WTC11 (cell line): ENCODE measurements at regions not wholly inside any gene's neighbourhood (a gene's known extent, or its start where the extent isn't known, plus 50 kb on each side); places are given as distances from the start of the nearest gene placed in this dataset.

Experiments
- ATAC-seq: fragments of 200-7000 bp; cut with Tn5 transposase; 2 replicates; pipeline ENCODE4 v1.10.0; 2021; ENCODE audit warnings: mild to moderate bottlenecking, moderate library complexity
- CTCF ChIA-PET: fragments of 300-600 bp; sonication (Branson Sonifier 250); formaldehyde crosslinking; loops from one replicate; lab custom pipeline; 2021; ENCODE audit warnings: antibody characterized with exemption; lab: Charles Lee
- POLR2A ChIA-PET: fragments of 350-600 bp; sonication (Branson Sonifier 250); formaldehyde crosslinking; loops from one replicate; lab custom pipeline; 2021; ENCODE audit warnings: antibody characterized with exemption; lab: Charles Lee
- DNase-seq: peaks from one replicate; pipeline ENCODE4 v3.0.0; 2021; ENCODE audit warnings: low spot score
- H3K27ac Mint-ChIP-seq: 2 replicates; pipeline ENCODE4 v1.8.0; 2021; ENCODE audit warnings: mixed read lengths
- H3K27me3 Mint-ChIP-seq: 2 replicates; pipeline ENCODE4 v1.8.0; 2021; ENCODE audit warnings: low read depth, mild to moderate bottlenecking, moderate library complexity, mixed read lengths
- H3K36me3 Mint-ChIP-seq: 2 replicates; pipeline ENCODE4 v1.8.0; 2021; ENCODE audit warnings: mixed read lengths
- H3K4me1 Mint-ChIP-seq: 2 replicates; pipeline ENCODE4 v1.8.0; 2022; ENCODE audit warnings: mixed read lengths
- H3K4me3 Mint-ChIP-seq: 2 replicates; pipeline ENCODE4 v1.8.0; 2021; ENCODE audit warnings: mild to moderate bottlenecking, moderate library complexity, mixed read lengths
- H3K9me3 Mint-ChIP-seq: 2 replicates; pipeline ENCODE4 v1.8.0; 2021; ENCODE audit warnings: mixed read lengths
- ELF4 ChIP-seq: sonication (generic); formaldehyde crosslinking; IDR thresholded peaks from 2 replicates; pipeline ENCODE4 v1.8.1; 2022; ENCODE audit warnings: low read depth, mild to moderate bottlenecking, moderate library complexity, missing genetic modification reagents
- EMX1 ChIP-seq: fragments of 250-450 bp; sonication (Bioruptor Pico); IDR thresholded peaks from 2 replicates; pipeline ENCODE4 v1.8.0; 2021; ENCODE audit warnings: mild to moderate bottlenecking
- FOXJ3 ChIP-seq: sonication (generic); formaldehyde crosslinking; IDR thresholded peaks from 2 replicates; pipeline ENCODE4 v1.9.0; 2021; ENCODE audit warnings: missing genetic modification reagents, mild to moderate bottlenecking, borderline replicate concordance
- GTF2I ChIP-seq: fragments of 250-450 bp; sonication (Bioruptor Pico); conservative IDR thresholded peaks from 2 replicates; pipeline ENCODE4 v1.4.0; 2021; ENCODE audit warnings: mild to moderate bottlenecking
- HMGA2 ChIP-seq: fragments of 250-450 bp; sonication (Bioruptor Pico); IDR thresholded peaks from 2 replicates; pipeline ENCODE4 v1.4.0; 2021; ENCODE audit warnings: mild to moderate bottlenecking, moderate library complexity
- KAT7 ChIP-seq: sonication (generic); formaldehyde crosslinking; IDR thresholded peaks from 2 replicates; pipeline ENCODE4 v1.8.1; 2023; ENCODE audit warnings: missing genetic modification reagents, mild to moderate bottlenecking, borderline replicate concordance
- MYBL2 ChIP-seq: sonication (generic); formaldehyde crosslinking; IDR thresholded peaks from 2 replicates; pipeline ENCODE4 v1.8.1; 2023; ENCODE audit warnings: mild to moderate bottlenecking, moderate library complexity, missing genetic modification reagents
- NFATC4 ChIP-seq: fragments of 250-450 bp; sonication (Bioruptor Pico); IDR thresholded peaks from 2 replicates; pipeline ENCODE4 v1.9.0; 2021; ENCODE audit warnings: mild to moderate bottlenecking
- NR1H2 ChIP-seq: sonication (generic); formaldehyde crosslinking; IDR thresholded peaks from 2 replicates; pipeline ENCODE4 v1.9.0; 2021; ENCODE audit warnings: mild to moderate bottlenecking, moderate library complexity, missing genetic modification reagents
- NR3C1 ChIP-seq: sonication (generic); formaldehyde crosslinking; conservative IDR thresholded peaks from 2 replicates; pipeline ENCODE4 v1.8.1; 2023; ENCODE audit warnings: low read depth, mild to moderate bottlenecking, missing genetic modification reagents
- OVOL2 ChIP-seq: fragments of 250-450 bp; sonication (Bioruptor Pico); IDR thresholded peaks from 2 replicates; pipeline ENCODE4 v1.9.0; 2021; ENCODE audit warnings: mild to moderate bottlenecking, borderline replicate concordance
- SOX15 ChIP-seq: fragments of 250-450 bp; sonication (Bioruptor Pico); IDR thresholded peaks from 2 replicates; pipeline ENCODE4 v1.9.0; 2021; ENCODE audit warnings: mild to moderate bottlenecking
- TEAD4 ChIP-seq: sonication (generic); formaldehyde crosslinking; IDR thresholded peaks from 2 replicates; pipeline ENCODE4 v1.8.0; 2022; ENCODE audit warnings: mild to moderate bottlenecking, missing genetic modification reagents
- ZNF317 ChIP-seq: sonication (generic); formaldehyde crosslinking; IDR thresholded peaks from 2 replicates; pipeline ENCODE4 v1.8.1; 2023; ENCODE audit warnings: low read depth, mild to moderate bottlenecking, moderate library complexity, missing genetic modification reagents, borderline replicate concordance
- ZNF671 ChIP-seq: fragments of 250-450 bp; sonication (Bioruptor Pico); IDR thresholded peaks from 2 replicates; pipeline ENCODE4 v1.8.0; 2021; ENCODE audit warnings: mild to moderate bottlenecking
- TF ChIP-seq, protein P1 (sequence below): fragments of 250-450 bp; sonication (Bioruptor Pico); IDR thresholded peaks from 2 replicates; pipeline ENCODE4 v1.9.0; 2021; ENCODE audit warnings: mild to moderate bottlenecking
- TF ChIP-seq, protein P2 (sequence below): sonication (generic); formaldehyde crosslinking; IDR thresholded peaks from 2 replicates; pipeline ENCODE4 v1.8.1; 2023; ENCODE audit warnings: mild to moderate bottlenecking, missing genetic modification reagents, moderate library complexity
- TF ChIP-seq, protein P3 (sequence below): sonication (generic); formaldehyde crosslinking; IDR thresholded peaks from 2 replicates; pipeline ENCODE4 v1.8.0; 2022; ENCODE audit warnings: mild to moderate bottlenecking, missing genetic modification reagents
- TF ChIP-seq, protein P4 (sequence below): sonication (generic); formaldehyde crosslinking; IDR thresholded peaks from 2 replicates; pipeline ENCODE4 v1.8.0; 2022; ENCODE audit warnings: mild to moderate bottlenecking, missing genetic modification reagents
- TF ChIP-seq, protein P5 (sequence below): sonication (generic); formaldehyde crosslinking; IDR thresholded peaks from 2 replicates; pipeline ENCODE4 v1.8.1; 2023; ENCODE audit warnings: mild to moderate bottlenecking, missing genetic modification reagents
- TF ChIP-seq, protein P6 (sequence below): sonication (generic); formaldehyde crosslinking; IDR thresholded peaks from 2 replicates; pipeline ENCODE4 v1.8.0; 2023; ENCODE audit warnings: missing genetic modification reagents
- TF ChIP-seq, protein P7 (sequence below): sonication (generic); formaldehyde crosslinking; IDR thresholded peaks from 2 replicates; pipeline ENCODE4 v1.8.1; 2022; ENCODE audit warnings: mild to moderate bottlenecking, missing genetic modification reagents, moderate library complexity, borderline replicate concordance

DNA sequence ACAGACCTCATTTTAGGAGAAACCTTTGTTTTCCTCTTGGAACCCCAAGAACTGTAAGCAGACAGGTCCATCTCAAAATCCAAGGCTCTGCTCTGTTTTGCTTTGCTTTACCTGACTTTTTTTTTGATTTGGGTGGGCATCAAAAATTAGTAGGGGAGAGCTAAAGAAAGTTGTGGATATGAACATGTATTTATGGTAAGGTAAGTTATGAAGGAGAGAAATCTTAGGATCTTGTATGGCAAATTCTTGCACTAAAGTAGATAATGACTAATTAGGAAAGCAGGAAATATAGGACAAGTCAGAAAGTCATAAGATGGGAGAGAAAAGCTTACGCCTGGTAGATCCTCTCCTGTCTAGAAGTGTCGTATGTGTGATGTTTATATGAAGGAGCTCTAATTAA is 116.1 kb upstream of the VPREB1 start:
- CTCF ChIA-PET = interaction anchor here (1.0 kb wide), 2 partner anchors 28 to 67 kb away, joined by 3 read pairs; no protein-coding TSS in a partner anchor
- TF ChIP-seq, protein P1, sequence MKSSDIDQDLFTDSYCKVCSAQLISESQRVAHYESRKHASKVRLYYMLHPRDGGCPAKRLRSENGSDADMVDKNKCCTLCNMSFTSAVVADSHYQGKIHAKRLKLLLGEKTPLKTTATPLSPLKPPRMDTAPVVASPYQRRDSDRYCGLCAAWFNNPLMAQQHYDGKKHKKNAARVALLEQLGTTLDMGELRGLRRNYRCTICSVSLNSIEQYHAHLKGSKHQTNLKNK = no peak
- TF ChIP-seq ELF4 (CRISPR knock-in tag) = no peak
- TF ChIP-seq ZNF671 = no peak
- no peak for TF ChIP-seq FOXJ3 (CRISPR knock-in tag)
- TF ChIP-seq MYBL2 = no peak
- H3K27ac Mint-ChIP-seq = no peak overlapping the region
- H3K36me3 Mint-ChIP-seq = peaks cover 4% of the 10 kb centered on the region
- peaks cover 26% of the 10 kb centered on the region for H3K4me1 Mint-ChIP-seq
- peaks cover 96% of the 10 kb centered on the region for H3K27me3 Mint-ChIP-seq
- no peak overlapping the region for H3K4me3 Mint-ChIP-seq
- POLR2A ChIA-PET = no interaction called here
- DNase-seq (no peak), ATAC-seq (no peak)
- H3K9me3 Mint-ChIP-seq = peaks cover 8% of the 10 kb centered on the region

DNA sequence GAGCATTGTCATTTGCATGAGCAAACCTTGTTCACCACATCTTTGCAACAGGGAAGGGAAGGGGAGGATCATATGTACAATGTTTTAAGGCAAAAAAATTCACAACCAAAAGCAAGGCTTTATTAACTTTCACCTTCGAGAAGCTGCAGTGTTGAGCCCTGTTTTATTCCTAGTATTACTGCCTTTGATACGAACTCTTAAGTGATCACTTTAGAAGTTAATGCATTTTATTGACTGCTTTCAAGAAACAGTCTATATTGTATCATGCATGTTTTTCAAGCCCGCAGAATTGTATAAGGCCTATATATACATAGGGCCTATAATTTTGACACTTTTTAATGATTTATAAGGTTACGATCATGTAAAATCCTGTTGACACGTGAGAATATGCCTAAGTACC is 117.5 kb upstream of the VPREB1 start:
- CTCF ChIA-PET = no interaction called here
- peaks cover 2% of the 10 kb centered on the region for H3K36me3 Mint-ChIP-seq
- no peak for DNase-seq
- H3K4me1 Mint-ChIP-seq = peaks cover 19% of the 10 kb centered on the region
- TF ChIP-seq SOX15 (CRISPR knock-in tag) (no peak), NR3C1 (CRISPR knock-in tag) (no peak), ZNF317 (CRISPR knock-in tag) (no peak), NR1H2 (CRISPR knock-in tag) (no peak), OVOL2 (CRISPR knock-in tag) (no peak), NFATC4 (CRISPR knock-in tag) (no peak), GTF2I (CRISPR knock-in tag) (no peak)
- TF ChIP-seq, protein P2, sequence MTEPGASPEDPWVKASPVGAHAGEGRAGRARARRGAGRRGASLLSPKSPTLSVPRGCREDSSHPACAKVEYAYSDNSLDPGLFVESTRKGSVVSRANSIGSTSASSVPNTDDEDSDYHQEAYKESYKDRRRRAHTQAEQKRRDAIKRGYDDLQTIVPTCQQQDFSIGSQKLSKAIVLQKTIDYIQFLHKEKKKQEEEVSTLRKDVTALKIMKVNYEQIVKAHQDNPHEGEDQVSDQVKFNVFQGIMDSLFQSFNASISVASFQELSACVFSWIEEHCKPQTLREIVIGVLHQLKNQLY = no peak
- TF ChIP-seq, all 79 proteins: peak for 0
- no peak for ATAC-seq
- POLR2A ChIA-PET = no interaction called here
- H3K27ac Mint-ChIP-seq = no peak overlapping the region
- peaks cover 4% of the 10 kb centered on the region for H3K9me3 Mint-ChIP-seq
- H3K4me3 Mint-ChIP-seq = no peak overlapping the region
- peaks cover 96% of the 10 kb centered on the region for H3K27me3 Mint-ChIP-seq

DNA sequence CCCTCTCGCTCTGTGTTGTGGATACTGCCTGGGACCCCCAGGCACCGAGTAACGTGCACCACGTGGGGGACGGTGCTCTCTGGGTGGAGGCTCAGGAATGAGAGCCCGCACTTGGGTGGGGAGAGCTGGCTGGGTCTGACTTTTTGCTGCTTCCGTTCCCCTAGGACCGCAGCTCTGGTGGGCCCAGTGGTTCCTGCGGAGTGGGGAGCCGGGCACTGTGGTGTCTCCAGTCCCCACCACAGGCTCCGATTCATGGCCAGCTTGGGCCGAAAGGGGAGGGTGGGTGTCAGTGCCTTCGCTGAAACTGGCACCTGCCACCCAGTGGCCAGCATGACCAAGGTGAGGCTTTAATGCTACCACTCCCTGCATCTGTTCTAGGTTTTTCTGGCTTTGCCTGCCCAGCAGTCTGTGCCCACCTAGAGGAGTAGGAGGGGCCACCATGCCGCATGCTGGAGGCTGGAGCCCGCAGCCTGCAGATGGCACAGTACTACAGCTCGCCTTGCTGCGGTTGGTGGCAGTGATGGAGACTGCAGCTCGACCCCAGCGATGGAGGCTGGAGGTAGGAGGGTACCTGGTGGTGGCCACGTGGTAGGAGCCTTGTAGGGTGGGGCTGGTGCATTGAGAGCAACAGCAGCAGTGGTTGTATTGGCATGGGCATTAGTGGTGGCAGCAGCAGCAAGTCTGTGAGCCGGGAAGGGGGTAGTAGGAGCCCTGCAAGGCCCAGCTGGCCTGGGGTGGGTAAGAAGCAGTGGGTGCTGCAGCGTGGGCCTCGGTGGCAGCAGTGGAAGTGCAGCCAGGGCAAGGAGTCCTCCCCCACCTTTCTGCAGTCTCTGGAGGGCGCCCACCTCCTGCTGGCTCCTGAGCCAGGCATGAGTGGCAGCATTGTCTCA is 118.8 kb upstream of the VPREB1 start:
- H3K4me1 Mint-ChIP-seq = 0 out of 2 replicates have a peak, but pooled peaks cover 9% of the 10 kb centered on the region
- no peak overlapping the region for H3K27ac Mint-ChIP-seq
- no peak overlapping the region for H3K4me3 Mint-ChIP-seq
- ATAC-seq (peak; percentile 36; the same call in 1 of the 2 replicates), DNase-seq (no peak)
- peaks cover 96% of the 10 kb centered on the region for H3K27me3 Mint-ChIP-seq
- ChIA-PET POLR2A (no interaction called here), CTCF (interaction anchor here (0.6 to 1.1 kb wide), 4 partner anchors 15 to 217 kb away, joined by 3 read pairs; no protein-coding TSS in a partner anchor)
- no peaks in the 10 kb centered on the region for H3K36me3 Mint-ChIP-seq
- no peaks in the 10 kb centered on the region for H3K9me3 Mint-ChIP-seq
- TF ChIP-seq, protein P3, sequence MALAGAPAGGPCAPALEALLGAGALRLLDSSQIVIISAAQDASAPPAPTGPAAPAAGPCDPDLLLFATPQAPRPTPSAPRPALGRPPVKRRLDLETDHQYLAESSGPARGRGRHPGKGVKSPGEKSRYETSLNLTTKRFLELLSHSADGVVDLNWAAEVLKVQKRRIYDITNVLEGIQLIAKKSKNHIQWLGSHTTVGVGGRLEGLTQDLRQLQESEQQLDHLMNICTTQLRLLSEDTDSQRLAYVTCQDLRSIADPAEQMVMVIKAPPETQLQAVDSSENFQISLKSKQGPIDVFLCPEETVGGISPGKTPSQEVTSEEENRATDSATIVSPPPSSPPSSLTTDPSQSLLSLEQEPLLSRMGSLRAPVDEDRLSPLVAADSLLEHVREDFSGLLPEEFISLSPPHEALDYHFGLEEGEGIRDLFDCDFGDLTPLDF (CRISPR knock-in tag) = no peak
- TF ChIP-seq EMX1 (CRISPR knock-in tag) (no peak), OVOL2 (CRISPR knock-in tag) (no peak), HMGA2 (CRISPR knock-in tag) (no peak), ZNF671 (no peak), KAT7 (CRISPR knock-in tag) (no peak), MYBL2 (no peak), TEAD4 (CRISPR knock-in tag) (no peak)
- TF ChIP-seq, protein P4, sequence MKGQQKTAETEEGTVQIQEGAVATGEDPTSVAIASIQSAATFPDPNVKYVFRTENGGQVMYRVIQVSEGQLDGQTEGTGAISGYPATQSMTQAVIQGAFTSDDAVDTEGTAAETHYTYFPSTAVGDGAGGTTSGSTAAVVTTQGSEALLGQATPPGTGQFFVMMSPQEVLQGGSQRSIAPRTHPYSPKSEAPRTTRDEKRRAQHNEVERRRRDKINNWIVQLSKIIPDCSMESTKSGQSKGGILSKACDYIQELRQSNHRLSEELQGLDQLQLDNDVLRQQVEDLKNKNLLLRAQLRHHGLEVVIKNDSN (CRISPR knock-in tag) = no peak
- TF ChIP-seq, protein P5, sequence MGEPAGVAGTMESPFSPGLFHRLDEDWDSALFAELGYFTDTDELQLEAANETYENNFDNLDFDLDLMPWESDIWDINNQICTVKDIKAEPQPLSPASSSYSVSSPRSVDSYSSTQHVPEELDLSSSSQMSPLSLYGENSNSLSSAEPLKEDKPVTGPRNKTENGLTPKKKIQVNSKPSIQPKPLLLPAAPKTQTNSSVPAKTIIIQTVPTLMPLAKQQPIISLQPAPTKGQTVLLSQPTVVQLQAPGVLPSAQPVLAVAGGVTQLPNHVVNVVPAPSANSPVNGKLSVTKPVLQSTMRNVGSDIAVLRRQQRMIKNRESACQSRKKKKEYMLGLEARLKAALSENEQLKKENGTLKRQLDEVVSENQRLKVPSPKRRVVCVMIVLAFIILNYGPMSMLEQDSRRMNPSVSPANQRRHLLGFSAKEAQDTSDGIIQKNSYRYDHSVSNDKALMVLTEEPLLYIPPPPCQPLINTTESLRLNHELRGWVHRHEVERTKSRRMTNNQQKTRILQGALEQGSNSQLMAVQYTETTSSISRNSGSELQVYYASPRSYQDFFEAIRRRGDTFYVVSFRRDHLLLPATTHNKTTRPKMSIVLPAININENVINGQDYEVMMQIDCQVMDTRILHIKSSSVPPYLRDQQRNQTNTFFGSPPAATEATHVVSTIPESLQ (CRISPR knock-in tag) = no peak
- TF ChIP-seq, protein P6, sequence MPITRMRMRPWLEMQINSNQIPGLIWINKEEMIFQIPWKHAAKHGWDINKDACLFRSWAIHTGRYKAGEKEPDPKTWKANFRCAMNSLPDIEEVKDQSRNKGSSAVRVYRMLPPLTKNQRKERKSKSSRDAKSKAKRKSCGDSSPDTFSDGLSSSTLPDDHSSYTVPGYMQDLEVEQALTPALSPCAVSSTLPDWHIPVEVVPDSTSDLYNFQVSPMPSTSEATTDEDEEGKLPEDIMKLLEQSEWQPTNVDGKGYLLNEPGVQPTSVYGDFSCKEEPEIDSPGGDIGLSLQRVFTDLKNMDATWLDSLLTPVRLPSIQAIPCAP (CRISPR knock-in tag) = no peak
- TF ChIP-seq, protein P7, sequence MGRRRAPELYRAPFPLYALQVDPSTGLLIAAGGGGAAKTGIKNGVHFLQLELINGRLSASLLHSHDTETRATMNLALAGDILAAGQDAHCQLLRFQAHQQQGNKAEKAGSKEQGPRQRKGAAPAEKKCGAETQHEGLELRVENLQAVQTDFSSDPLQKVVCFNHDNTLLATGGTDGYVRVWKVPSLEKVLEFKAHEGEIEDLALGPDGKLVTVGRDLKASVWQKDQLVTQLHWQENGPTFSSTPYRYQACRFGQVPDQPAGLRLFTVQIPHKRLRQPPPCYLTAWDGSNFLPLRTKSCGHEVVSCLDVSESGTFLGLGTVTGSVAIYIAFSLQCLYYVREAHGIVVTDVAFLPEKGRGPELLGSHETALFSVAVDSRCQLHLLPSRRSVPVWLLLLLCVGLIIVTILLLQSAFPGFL (CRISPR knock-in tag) = no peak
